ENCODE measurements at regions not wholly inside any gene's neighbourhood (a gene's known extent, or its start where the extent isn't known, plus 50 kb on each side); places are given as distances from the start of the nearest gene placed in this dataset.

DNA sequence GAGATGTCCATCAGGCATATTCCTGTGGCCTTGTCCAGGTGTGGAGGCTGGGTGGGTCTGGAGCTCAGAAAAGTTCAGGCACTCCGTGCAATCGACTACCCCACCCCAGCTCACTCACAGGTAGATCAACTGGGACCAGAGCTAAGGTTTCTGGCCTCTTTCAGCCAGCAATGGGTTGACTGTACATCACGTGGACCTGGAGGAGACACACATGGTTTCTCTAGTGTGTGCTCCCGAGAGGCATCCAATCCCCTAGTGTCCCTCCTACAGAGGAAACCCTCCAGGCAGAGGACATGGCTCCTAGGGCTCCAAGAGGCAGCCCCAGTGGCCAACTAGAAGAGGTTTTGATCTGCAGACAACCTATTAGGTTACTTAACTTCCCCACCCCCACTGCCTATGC lies 119.5 kb upstream of the RGS6 start:
- TF ChIP-seq, protein P1, sequence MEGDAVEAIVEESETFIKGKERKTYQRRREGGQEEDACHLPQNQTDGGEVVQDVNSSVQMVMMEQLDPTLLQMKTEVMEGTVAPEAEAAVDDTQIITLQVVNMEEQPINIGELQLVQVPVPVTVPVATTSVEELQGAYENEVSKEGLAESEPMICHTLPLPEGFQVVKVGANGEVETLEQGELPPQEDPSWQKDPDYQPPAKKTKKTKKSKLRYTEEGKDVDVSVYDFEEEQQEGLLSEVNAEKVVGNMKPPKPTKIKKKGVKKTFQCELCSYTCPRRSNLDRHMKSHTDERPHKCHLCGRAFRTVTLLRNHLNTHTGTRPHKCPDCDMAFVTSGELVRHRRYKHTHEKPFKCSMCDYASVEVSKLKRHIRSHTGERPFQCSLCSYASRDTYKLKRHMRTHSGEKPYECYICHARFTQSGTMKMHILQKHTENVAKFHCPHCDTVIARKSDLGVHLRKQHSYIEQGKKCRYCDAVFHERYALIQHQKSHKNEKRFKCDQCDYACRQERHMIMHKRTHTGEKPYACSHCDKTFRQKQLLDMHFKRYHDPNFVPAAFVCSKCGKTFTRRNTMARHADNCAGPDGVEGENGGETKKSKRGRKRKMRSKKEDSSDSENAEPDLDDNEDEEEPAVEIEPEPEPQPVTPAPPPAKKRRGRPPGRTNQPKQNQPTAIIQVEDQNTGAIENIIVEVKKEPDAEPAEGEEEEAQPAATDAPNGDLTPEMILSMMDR (IDR thresholded peaks at IDR 0.05) = no peak
- Histone ChIP-seq H3K4me3 (no peak overlapping the region), H3K36me3 (no peaks in the 10 kb centered on the region), H3K27me3 (replicated peaks; ENCODE audit: insufficient read depth) (no peaks in the 10 kb centered on the region), H3K9me3 (no peaks in the 10 kb centered on the region), H3K27ac (no peak overlapping the region), H3K4me1 (ENCODE audit: control insufficient read depth in 1 of 2, low read depth in 2 of 2) (no peaks in the 10 kb centered on the region)
- ATAC-seq (ENCODE audit: insufficient number of reproducible peaks, low FRiP score, low read depth) = no peak
- DNase-seq (ENCODE audit: low spot score) = no peak

GRCh38 chr14:71815110-71815509 lies 117.1 kb upstream of the RGS6 start:
- ATAC-seq (ENCODE audit: insufficient number of reproducible peaks, low FRiP score, low read depth) = no peak
- Histone ChIP-seq H3K9me3 (no peaks in the 10 kb centered on the region), H3K4me3 (no peak overlapping the region), H3K36me3 (no peaks in the 10 kb centered on the region), H3K4me1 (ENCODE audit: control insufficient read depth in 1 of 2, low read depth in 2 of 2) (no peaks in the 10 kb centered on the region), H3K27ac (no peak overlapping the region), H3K27me3 (replicated peaks; ENCODE audit: insufficient read depth) (no peaks in the 10 kb centered on the region)
- TF ChIP-seq, protein P1 (IDR thresholded peaks at IDR 0.05) = no peak
- no peak for DNase-seq (ENCODE audit: low spot score)

DNA sequence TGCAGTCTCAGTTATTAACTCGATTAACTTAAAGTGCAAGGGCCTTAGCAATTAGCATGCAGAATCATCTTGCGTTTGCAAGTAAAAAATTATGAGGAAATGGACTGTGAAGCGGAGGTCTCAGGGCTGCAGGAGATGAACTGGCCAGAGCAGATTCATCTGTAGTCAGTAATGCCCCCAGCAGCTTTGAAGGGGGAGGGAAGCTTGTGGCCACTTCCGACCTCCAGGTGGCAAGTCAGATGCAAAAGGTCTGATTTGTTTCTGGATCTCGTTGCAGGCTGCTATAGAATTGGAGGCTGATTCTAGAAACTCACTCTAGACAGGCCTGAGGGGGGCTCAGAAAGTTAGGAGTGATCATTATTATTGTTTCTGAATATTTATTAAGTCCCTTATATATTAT lies 107.4 kb upstream of the RGS6 start:
- TF ChIP-seq, protein P1 (IDR thresholded peaks at IDR 0.05) = no peak
- ATAC-seq (ENCODE audit: insufficient number of reproducible peaks, low FRiP score, low read depth) (no peak), DNase-seq (ENCODE audit: low spot score) (no peak)
- Histone ChIP-seq H3K4me3 (no peak overlapping the region), H3K27me3 (replicated peaks; ENCODE audit: insufficient read depth) (no peaks in the 10 kb centered on the region), H3K4me1 (ENCODE audit: control insufficient read depth in 1 of 2, low read depth in 2 of 2) (no peaks in the 10 kb centered on the region), H3K27ac (no peak overlapping the region), H3K36me3 (no peaks in the 10 kb centered on the region), H3K9me3 (no peaks in the 10 kb centered on the region)

- Histone ChIP-seq H3K36me3 (no peaks in the 10 kb centered on the region), H3K27ac (no peak overlapping the region), H3K4me3 (no peak overlapping the region), H3K27me3 (replicated peaks; ENCODE audit: insufficient read depth) (no peaks in the 10 kb centered on the region), H3K4me1 (ENCODE audit: control insufficient read depth in 1 of 2, low read depth in 2 of 2) (no peaks in the 10 kb centered on the region), H3K9me3 (peaks cover 2% of the 10 kb centered on the region)
- DNase-seq (ENCODE audit: low spot score) = no peak
- no peak for ATAC-seq (ENCODE audit: insufficient number of reproducible peaks, low FRiP score, low read depth)
- TF ChIP-seq, protein P1 (IDR thresholded peaks at IDR 0.05) = no peak
Measured at GRCh38 chr14:71833476-71833875, 98.8 kb upstream of the RGS6 start.

DNA sequence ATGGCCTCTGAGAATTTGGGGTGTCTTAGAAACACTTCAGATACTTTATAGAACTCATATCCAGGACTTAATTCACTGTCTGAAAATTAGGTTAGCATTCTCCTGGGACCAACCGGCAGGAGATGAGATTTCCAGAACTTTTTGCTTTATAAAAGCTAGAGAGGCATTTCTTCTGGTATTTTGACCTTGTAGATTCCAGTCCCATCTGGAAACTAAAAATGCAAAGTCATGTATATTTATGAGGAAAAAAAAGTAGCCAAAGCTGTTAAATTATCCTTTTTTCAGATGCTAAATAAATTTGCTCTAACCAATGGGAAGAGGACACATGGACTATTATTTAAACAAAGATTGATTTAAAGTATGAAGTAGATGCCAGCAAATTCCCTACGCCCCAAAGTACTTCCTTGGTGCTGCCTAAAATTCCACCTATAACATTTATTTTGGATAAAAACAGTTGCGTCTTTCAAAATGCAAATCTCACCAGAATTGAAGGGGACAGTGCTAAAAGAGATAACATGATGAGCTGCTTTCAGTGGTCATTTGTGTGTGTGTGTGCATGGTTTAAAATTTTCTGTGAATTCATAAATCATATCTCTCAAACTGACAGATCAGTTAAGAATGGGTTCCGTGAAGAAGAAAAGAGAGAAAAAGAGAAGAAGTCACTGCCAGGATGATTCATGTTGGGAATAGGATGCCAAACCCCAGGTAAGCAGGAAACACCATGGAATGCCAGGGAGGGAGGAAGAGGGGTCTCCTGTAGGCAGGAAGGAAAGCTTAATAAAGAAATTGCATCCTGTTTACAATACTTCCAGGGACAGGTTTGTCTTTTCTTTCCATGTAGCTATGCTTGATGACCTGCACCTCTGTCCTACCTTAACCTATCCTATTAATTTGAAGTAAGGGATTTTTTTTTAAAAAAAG lies 97.7 kb upstream of the RGS6 start:
- no peak for ATAC-seq (ENCODE audit: insufficient number of reproducible peaks, low FRiP score, low read depth)
- TF ChIP-seq, protein P1 (IDR thresholded peaks at IDR 0.05) = no peak
- no peaks in the 10 kb centered on the region for H3K36me3 ChIP-seq

More for the DNA sequence above, 97.7 kb upstream of the RGS6 start:
- H3K4me3 ChIP-seq = no peak overlapping the region
- no peak overlapping the region for H3K27ac ChIP-seq
- no peaks in the 10 kb centered on the region for H3K4me1 ChIP-seq (ENCODE audit: control insufficient read depth in 1 of 2, low read depth in 2 of 2)
- no peak for DNase-seq (ENCODE audit: low spot score)
- no peaks in the 10 kb centered on the region for H3K27me3 ChIP-seq (replicated peaks; ENCODE audit: insufficient read depth)
- peaks cover 2% of the 10 kb centered on the region for H3K9me3 ChIP-seq
